IPS-20b (cell line): ENCODE measurements at regions not wholly inside any gene's neighbourhood (a gene's known extent, or its start where the extent isn't known, plus 50 kb on each side); places are given as distances from the start of the nearest gene placed in this dataset.

ENCODE experiments used
- H3K27ac ChIP-seq: one replicate; pipeline ENCODE4 v1.5.1; 2013; ENCODE audit warnings: low read length
- H3K27me3 ChIP-seq: 2 replicates; pipeline ENCODE4 v1.6.1; 2013; ENCODE audit warnings: mild to moderate bottlenecking, low read length, inconsistent platforms; ENCODE audit not compliant: insufficient read depth
- H3K36me3 ChIP-seq: 2 replicates; pipeline ENCODE4 v1.6.1; 2013; ENCODE audit warnings: low read depth, mild to moderate bottlenecking, inconsistent platforms, low read length, moderate library complexity; ENCODE audit not compliant: insufficient read depth
- H3K4me1 ChIP-seq: 2 replicates; pipeline ENCODE4 v1.6.1; 2013; ENCODE audit warnings: mild to moderate bottlenecking, control low read depth, inconsistent platforms, low read length, moderate library complexity; ENCODE audit not compliant: insufficient read depth
- H3K4me3 ChIP-seq: 2 replicates; pipeline ENCODE4 v1.5.1; 2013; ENCODE audit warnings: mild to moderate bottlenecking, low read length, inconsistent platforms
- H3K9ac ChIP-seq: 2 replicates; pipeline ENCODE4 v1.6.1; 2013; ENCODE audit warnings: low read depth, mild to moderate bottlenecking, inconsistent platforms, low read length, moderate library complexity
- H3K9me3 ChIP-seq: 2 replicates; pipeline ENCODE4 v1.6.1; 2013; ENCODE audit warnings: mild to moderate bottlenecking, low read depth, low read length, inconsistent platforms; ENCODE audit not compliant: insufficient read depth

GRCh38 chr6:14660806-14661579 is 543.4 kb downstream of the CD83 start:
- no peaks in the 10 kb centered on the region for H3K27me3 ChIP-seq
- H3K9ac ChIP-seq, result no peak overlapping the region
- H3K4me1 ChIP-seq, result peaks cover 23% of the 10 kb centered on the region
- H3K4me3 ChIP-seq, result no peak overlapping the region
- no peak overlapping the region for H3K27ac ChIP-seq
- H3K36me3 ChIP-seq, result no peaks in the 10 kb centered on the region
- no peaks in the 10 kb centered on the region for H3K9me3 ChIP-seq

GRCh38 chr6:14661691-14662090 is 544.1 kb downstream of the CD83 start:
- no peaks in the 10 kb centered on the region for H3K9me3 ChIP-seq
- no peaks in the 10 kb centered on the region; the same call in 1 of the 2 replicates for H3K27me3 ChIP-seq
- H3K4me3 ChIP-seq, result no peak overlapping the region
- no peak overlapping the region for H3K9ac ChIP-seq
- peaks cover 23% of the 10 kb centered on the region for H3K4me1 ChIP-seq
- no peak overlapping the region for H3K27ac ChIP-seq
- no peaks in the 10 kb centered on the region for H3K36me3 ChIP-seq

GRCh38 chr6:14664112-14664601 is 546.6 kb downstream of the CD83 start:
- Histone ChIP-seq H3K4me1 (peaks cover 23% of the 10 kb centered on the region), H3K9ac (no peak overlapping the region), H3K4me3 (no peak overlapping the region), H3K9me3 (no peaks in the 10 kb centered on the region), H3K27ac (no peak overlapping the region), H3K27me3 (no peaks in the 10 kb centered on the region; the same call in 1 of the 2 replicates), H3K36me3 (no peaks in the 10 kb centered on the region)

GRCh38 chr6:14664621-14665315 is 547.2 kb downstream of the CD83 start:
- Histone ChIP-seq H3K4me1 (peaks cover 23% of the 10 kb centered on the region), H3K36me3 (no peaks in the 10 kb centered on the region), H3K9me3 (no peaks in the 10 kb centered on the region), H3K4me3 (no peak overlapping the region), H3K27ac (no peak overlapping the region), H3K27me3 (no peaks in the 10 kb centered on the region; the same call in 1 of the 2 replicates), H3K9ac (no peak overlapping the region)

- no peaks in the 10 kb centered on the region; the same call in 1 of the 2 replicates for H3K27me3 ChIP-seq
- H3K27ac ChIP-seq, result no peak overlapping the region
- H3K36me3 ChIP-seq, result no peaks in the 10 kb centered on the region
- H3K4me3 ChIP-seq, result no peak overlapping the region
- no peak overlapping the region for H3K9ac ChIP-seq
- no peaks in the 10 kb centered on the region for H3K9me3 ChIP-seq
- H3K4me1 ChIP-seq, result peaks cover 13% of the 10 kb centered on the region
Observed at GRCh38 chr6:14665827-14666724, 548.5 kb downstream of the CD83 start.

GRCh38 chr6:14670806-14671205 is 553.2 kb downstream of the CD83 start:
- no peak overlapping the region for H3K9ac ChIP-seq
- H3K4me3 ChIP-seq, result no peak overlapping the region
- H3K27me3 ChIP-seq, result no peaks in the 10 kb centered on the region; the same call in 1 of the 2 replicates
- H3K4me1 ChIP-seq, result no peaks in the 10 kb centered on the region
- no peak overlapping the region for H3K27ac ChIP-seq
- H3K36me3 ChIP-seq, result no peaks in the 10 kb centered on the region
- H3K9me3 ChIP-seq, result no peaks in the 10 kb centered on the region

GRCh38 chr6:14671261-14671681 is 553.7 kb downstream of the CD83 start:
- no peak overlapping the region for H3K27ac ChIP-seq
- no peaks in the 10 kb centered on the region for H3K4me1 ChIP-seq
- H3K36me3 ChIP-seq, result no peaks in the 10 kb centered on the region
- no peak overlapping the region for H3K9ac ChIP-seq
- H3K9me3 ChIP-seq, result no peaks in the 10 kb centered on the region
- no peaks in the 10 kb centered on the region for H3K27me3 ChIP-seq
- H3K4me3 ChIP-seq, result no peak overlapping the region

- H3K9me3 ChIP-seq, result no peaks in the 10 kb centered on the region
- H3K27ac ChIP-seq, result no peak overlapping the region
Observed at GRCh38 chr6:14671937-14672336, 554.4 kb downstream of the CD83 start.

GRCh38 chr6:14673201-14673600 is 555.6 kb downstream of the CD83 start:
- no peak overlapping the region for H3K27ac ChIP-seq
- H3K9ac ChIP-seq, result no peak overlapping the region
- H3K27me3 ChIP-seq, result no peaks in the 10 kb centered on the region
- no peaks in the 10 kb centered on the region for H3K36me3 ChIP-seq
- H3K4me3 ChIP-seq, result no peak overlapping the region
- no peaks in the 10 kb centered on the region for H3K9me3 ChIP-seq
- peaks cover 8% of the 10 kb centered on the region; the same call in 1 of the 2 replicates for H3K4me1 ChIP-seq

More at GRCh38 chr6:14671937-14672336, 554.4 kb downstream of the CD83 start:
- no peak overlapping the region for H3K4me3 ChIP-seq
- H3K9ac ChIP-seq, result no peak overlapping the region
- H3K36me3 ChIP-seq, result no peaks in the 10 kb centered on the region
- H3K4me1 ChIP-seq, result no peaks in the 10 kb centered on the region
- H3K27me3 ChIP-seq, result no peaks in the 10 kb centered on the region

- Histone ChIP-seq H3K27ac (no peak overlapping the region), H3K36me3 (no peaks in the 10 kb centered on the region), H3K4me3 (no peak overlapping the region), H3K4me1 (peaks cover 8% of the 10 kb centered on the region; the same call in 1 of the 2 replicates), H3K27me3 (no peaks in the 10 kb centered on the region), H3K9ac (no peak overlapping the region), H3K9me3 (no peaks in the 10 kb centered on the region)
Observed at GRCh38 chr6:14674458-14674857, 556.9 kb downstream of the CD83 start.
